ENCODE measurements at regions not wholly inside any gene's neighbourhood (a gene's known extent, or its start where the extent isn't known, plus 50 kb on each side); places are given as distances from the start of the nearest gene placed in this dataset.

- no peak overlapping the region for H3K4me3 ChIP-seq (ENCODE audit: low read depth, low read length)
- DNase-seq (ENCODE audit: low read depth) = no peak
- no peak for TF ChIP-seq POLR2A (IDR thresholded peaks at IDR 0.05; ENCODE audit: extremely low read depth, insufficient read length)
- no peak for TF ChIP-seq MAX (IDR thresholded peaks at IDR 0.05; ENCODE audit: low read depth, low read length)
- TF ChIP-seq MYC (IDR thresholded peaks at IDR 0.05; ENCODE audit: low read depth, low read length) = no peak
- no peak for TF ChIP-seq CTCF (IDR thresholded peaks at IDR 0.05; ENCODE audit: low read depth, low read length)
These were observed 224.8 kb upstream of the STAC start for GRCh38 chr3:36155515-36155914.

GRCh38 chr3:36164400-36164799, 215.9 kb upstream of the STAC start:
- DNase-seq (ENCODE audit: low read depth) = no peak

GRCh38 chr3:36165509-36166290, 214.6 kb upstream of the STAC start:
- DNase-seq (ENCODE audit: low read depth) = no peak
- no peak overlapping the region for H3K4me3 ChIP-seq (ENCODE audit: low read depth, low read length)
- TF ChIP-seq MAX (IDR thresholded peaks at IDR 0.05; ENCODE audit: low read depth, low read length) = no peak
- no peak for TF ChIP-seq MYC (IDR thresholded peaks at IDR 0.05; ENCODE audit: low read depth, low read length)
- TF ChIP-seq CTCF (IDR thresholded peaks at IDR 0.05; ENCODE audit: low read depth, low read length) = no peak
- no peak for TF ChIP-seq POLR2A (IDR thresholded peaks at IDR 0.05; ENCODE audit: extremely low read depth, insufficient read length)

More at GRCh38 chr3:36164400-36164799, 215.9 kb upstream of the STAC start:
- no peak for TF ChIP-seq CTCF (IDR thresholded peaks at IDR 0.05; ENCODE audit: low read depth, low read length)
- TF ChIP-seq POLR2A (IDR thresholded peaks at IDR 0.05; ENCODE audit: extremely low read depth, insufficient read length) = no peak
- no peak for TF ChIP-seq MAX (IDR thresholded peaks at IDR 0.05; ENCODE audit: low read depth, low read length)
- no peak for TF ChIP-seq MYC (IDR thresholded peaks at IDR 0.05; ENCODE audit: low read depth, low read length)
- H3K4me3 ChIP-seq (ENCODE audit: low read depth, low read length) = no peak overlapping the region

- H3K4me3 ChIP-seq (ENCODE audit: low read depth, low read length) = no peak overlapping the region
- DNase-seq (ENCODE audit: low read depth) = no peak
- TF ChIP-seq CTCF (IDR thresholded peaks at IDR 0.05; ENCODE audit: low read depth, low read length) (no peak), POLR2A (IDR thresholded peaks at IDR 0.05; ENCODE audit: extremely low read depth, insufficient read length) (no peak), MAX (IDR thresholded peaks at IDR 0.05; ENCODE audit: low read depth, low read length) (no peak), MYC (IDR thresholded peaks at IDR 0.05; ENCODE audit: low read depth, low read length) (no peak)
These were observed 213.8 kb upstream of the STAC start for GRCh38 chr3:36166477-36166876.

GRCh38 chr3:36172699-36173098, 207.6 kb upstream of the STAC start:
- no peak overlapping the region for H3K4me3 ChIP-seq (ENCODE audit: low read depth, low read length)
- DNase-seq (ENCODE audit: low read depth) = no peak
- TF ChIP-seq CTCF (IDR thresholded peaks at IDR 0.05; ENCODE audit: low read depth, low read length) (no peak), MAX (IDR thresholded peaks at IDR 0.05; ENCODE audit: low read depth, low read length) (no peak), POLR2A (IDR thresholded peaks at IDR 0.05; ENCODE audit: extremely low read depth, insufficient read length) (no peak), MYC (IDR thresholded peaks at IDR 0.05; ENCODE audit: low read depth, low read length) (no peak)
